Fibroblast of lung (primary cell): ENCODE measurements at regions not wholly inside any gene's neighbourhood (a gene's known extent, or its start where the extent isn't known, plus 50 kb on each side); places are given as distances from the start of the nearest gene placed in this dataset.

Experiments
- DNase-seq, 2 donors: peaks; one replicate each; pipeline versions ENCODE4 v3.0.0 to v3.0.0-alpha.2; 2010; ENCODE audit warnings: low read depth in 2 of 2
- H2AFZ ChIP-seq: 2 replicates; pipeline ENCODE4 v1.5.1; 2012; ENCODE audit warnings: low read length, control low read depth, inconsistent platforms
- H3K27ac ChIP-seq: 2 replicates; pipeline ENCODE4 v1.5.1; 2011; ENCODE audit warnings: low read length, control low read depth; ENCODE audit not compliant: insufficient read depth
- H3K27me3 ChIP-seq: 2 replicates; pipeline ENCODE4 v1.5.1; 2011; ENCODE audit warnings: mild to moderate bottlenecking, low read length; ENCODE audit not compliant: control insufficient read depth, insufficient read depth
- H3K36me3 ChIP-seq: 2 replicates; pipeline ENCODE4 v1.5.1; 2011; ENCODE audit warnings: low read length; ENCODE audit not compliant: control insufficient read depth, insufficient read depth
- H3K4me1 ChIP-seq: 2 replicates; pipeline ENCODE4 v1.5.1; 2011; ENCODE audit warnings: low read length; ENCODE audit not compliant: control insufficient read depth, insufficient read depth; ENCODE audit errors: extremely low read depth
- H3K4me2 ChIP-seq: 2 replicates; pipeline ENCODE4 v1.5.1; 2011; ENCODE audit warnings: low read length, control low read depth; ENCODE audit not compliant: insufficient read depth; ENCODE audit errors: extremely low read depth
- H3K4me3 ChIP-seq, 4 experiments: fragments of 200-600 bp in 1 of 4; sonication (generic) in 1 of 4; replicated peaks in 1 of 4; 2 replicates each; pipeline ENCODE4 v1.5.1; 2011 to 2016; ENCODE audit warnings: low read length in 4 of 4, low read depth in 3 of 4, mild to moderate bottlenecking in 3 of 4, control low read depth in 2 of 4, inconsistent platforms in 1 of 4, mixed read lengths in 1 of 4; ENCODE audit not compliant: insufficient read depth in 1 of 4; ENCODE audit errors: control extremely low read depth in 1 of 4
- H3K79me2 ChIP-seq: 2 replicates; pipeline ENCODE4 v1.5.1; 2012; ENCODE audit warnings: mild to moderate bottlenecking, low read length, inconsistent platforms; ENCODE audit not compliant: control insufficient read depth, insufficient read depth
- H3K9ac ChIP-seq: 2 replicates; pipeline ENCODE4 v1.5.1; 2011; ENCODE audit warnings: mild to moderate bottlenecking, low read length, control low read depth; ENCODE audit not compliant: insufficient read depth
- H3K9me3 ChIP-seq: 2 replicates; pipeline ENCODE4 v1.5.1; 2012; ENCODE audit warnings: low read depth, low read length; ENCODE audit not compliant: control insufficient read depth, insufficient read depth
- H4K20me1 ChIP-seq: 2 replicates; pipeline ENCODE4 v1.5.1; 2011; ENCODE audit warnings: low read length; ENCODE audit not compliant: control insufficient read depth, insufficient read depth; ENCODE audit errors: extremely low read depth
- CTCF ChIP-seq, 2 donors: IDR thresholded peaks in 1 of 2; conservative IDR thresholded peaks in 1 of 2; 1 replicate in 1 of 2; 2 replicates in 1 of 2; pipeline ENCODE4 v1.5.1; 2011 to 2012; ENCODE audit warnings: low read length in 2 of 2, control low read depth in 1 of 2, inconsistent platforms in 1 of 2, low read depth in 1 of 2, mild to moderate bottlenecking in 1 of 2
- EZH2 ChIP-seq: IDR thresholded peaks from 2 replicates; pipeline ENCODE4 v1.5.1; 2012; ENCODE audit warnings: low read length, control low read depth, mild to moderate bottlenecking; ENCODE audit errors: missing control alignments

DNA sequence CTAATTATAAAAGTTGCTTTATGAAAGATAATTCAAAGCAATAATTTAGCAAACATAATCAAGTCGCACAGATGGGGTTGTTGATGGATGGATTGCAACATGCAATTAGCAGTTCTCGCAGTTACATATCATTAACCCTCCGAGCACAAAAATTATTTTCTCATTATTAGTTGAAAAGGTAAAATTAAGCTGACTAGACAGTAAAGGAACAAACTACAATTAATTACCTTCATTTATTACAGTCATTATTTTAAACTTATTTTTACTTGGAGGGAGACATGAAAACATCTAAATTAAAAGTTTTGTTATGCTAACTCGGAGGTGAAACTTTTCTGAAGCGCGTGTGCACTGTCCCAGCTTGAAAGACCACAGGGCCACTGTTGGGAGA lies 146.9 kb downstream of the PHETA1 start:
- Histone ChIP-seq H3K4me3 (no peak overlapping the region), H2AFZ (no peak overlapping the region), H3K27me3 (no peaks in the 10 kb centered on the region), H3K9ac (no peak overlapping the region), H3K4me2 (no peak overlapping the region), H4K20me1 (no peaks in the 10 kb centered on the region), H3K36me3 (no peaks in the 10 kb centered on the region), H3K27ac (no peak overlapping the region), H3K79me2 (no peaks in the 10 kb centered on the region), H3K9me3 (no peaks in the 10 kb centered on the region), H3K4me1 (no peaks in the 10 kb centered on the region)
- no peak for DNase-seq
- no peak for TF ChIP-seq EZH2
- no peak for TF ChIP-seq CTCF (conservative IDR thresholded peaks at IDR 0.05 in 1 of 2, IDR thresholded peaks at IDR 0.05 in 1 of 2; ENCODE audit: low read depth in 1 of 2, low read length in 2 of 2)

- Histone ChIP-seq H3K36me3 (no peaks in the 10 kb centered on the region), H3K4me2 (no peak overlapping the region), H3K4me3 (no peak overlapping the region), H3K27ac (no peak overlapping the region), H2AFZ (no peak overlapping the region), H3K79me2 (no peaks in the 10 kb centered on the region), H4K20me1 (no peaks in the 10 kb centered on the region), H3K27me3 (no peaks in the 10 kb centered on the region), H3K4me1 (no peaks in the 10 kb centered on the region), H3K9me3 (no peaks in the 10 kb centered on the region), H3K9ac (no peak overlapping the region)
- DNase-seq: no peak
- no peak for TF ChIP-seq CTCF (conservative IDR thresholded peaks at IDR 0.05 in 1 of 2, IDR thresholded peaks at IDR 0.05 in 1 of 2; ENCODE audit: low read depth in 1 of 2, low read length in 2 of 2)
- TF ChIP-seq EZH2: no peak
Measured at GRCh38 chr12:111221062-111222026, 147.6 kb downstream of the PHETA1 start.

DNA sequence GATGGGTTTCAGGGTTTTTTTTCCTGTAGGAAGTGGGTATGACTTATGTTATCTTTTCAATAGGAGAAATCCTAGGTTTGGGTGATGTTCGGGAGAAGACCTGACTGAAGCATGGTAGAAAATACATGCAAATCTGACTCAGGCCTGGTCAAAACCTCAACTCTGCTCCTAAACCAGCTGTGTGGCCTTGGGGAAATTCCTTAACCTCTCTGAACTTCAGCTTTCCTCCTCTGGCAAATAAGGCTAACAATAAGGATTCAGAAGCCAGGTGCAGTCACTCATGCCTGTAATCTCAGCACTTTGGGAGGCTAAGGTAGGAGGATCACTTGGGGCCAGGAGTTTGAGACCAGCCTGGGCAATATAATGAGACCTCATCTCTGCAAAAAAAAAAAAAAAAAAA lies 148.5 kb downstream of the PHETA1 start:
- Histone ChIP-seq H3K4me1 (no peaks in the 10 kb centered on the region), H3K36me3 (no peaks in the 10 kb centered on the region), H3K9ac (no peak overlapping the region), H2AFZ (no peak overlapping the region), H3K4me2 (no peak overlapping the region), H3K79me2 (no peaks in the 10 kb centered on the region), H3K27me3 (no peaks in the 10 kb centered on the region), H3K27ac (no peak overlapping the region), H4K20me1 (no peaks in the 10 kb centered on the region), H3K4me3 (no peak overlapping the region), H3K9me3 (no peaks in the 10 kb centered on the region)
- TF ChIP-seq CTCF (conservative IDR thresholded peaks at IDR 0.05 in 1 of 2, IDR thresholded peaks at IDR 0.05 in 1 of 2; ENCODE audit: low read depth in 1 of 2, low read length in 2 of 2): no peak
- no peak for TF ChIP-seq EZH2
- DNase-seq: no peak
